Mesothelial cell of epicardium (in vitro differentiated cells): ENCODE measurements at regions not wholly inside any gene's neighbourhood (a gene's known extent, or its start where the extent isn't known, plus 50 kb on each side); places are given as distances from the start of the nearest gene placed in this dataset.
A peak's percentile ranks its signal among the peaks of the same experiment; 100 is the strongest.

Source experiments
- DNase-seq, 2 experiments: peaks; one replicate each; pipeline ENCODE4 v3.0.0; 2021; ENCODE audit warnings: low spot score in 2 of 2; ENCODE audit not compliant: unreplicated experiment in 2 of 2
- H3K27ac Mint-ChIP-seq: 2 replicates; pipeline ENCODE4 v1.8.0; 2021; ENCODE audit warnings: mixed read lengths
- H3K27me3 Mint-ChIP-seq: 2 replicates; pipeline ENCODE4 v1.8.0; 2021; ENCODE audit warnings: low read depth, mixed read lengths
- H3K36me3 Mint-ChIP-seq: 2 replicates; pipeline ENCODE4 v1.8.0; 2021; ENCODE audit warnings: mixed read lengths
- H3K4me1 Mint-ChIP-seq: 2 replicates; pipeline ENCODE4 v1.8.0; 2021; ENCODE audit warnings: mixed read lengths
- H3K4me3 Mint-ChIP-seq: 2 replicates; pipeline ENCODE4 v1.8.0; 2021; ENCODE audit warnings: mild to moderate bottlenecking, moderate library complexity, mixed read lengths
- H3K9me3 Mint-ChIP-seq: 2 replicates; pipeline ENCODE4 v1.8.0; 2021; ENCODE audit warnings: mixed read lengths
- CTCF ChIP-seq: fragments of 200-600 bp; sonication (generic); IDR thresholded peaks from one replicate; pipeline ENCODE4 v1.5.0; 2021; ENCODE audit warnings: antibody characterized with exemption; ENCODE audit not compliant: unreplicated experiment

- DNase-seq: no peak
- TF ChIP-seq CTCF: no peak
- no peak overlapping the region for H3K27ac Mint-ChIP-seq
- H3K4me1 Mint-ChIP-seq: peaks cover 29% of the 10 kb centered on the region
- H3K4me3 Mint-ChIP-seq: no peak overlapping the region
- no peaks in the 10 kb centered on the region for H3K36me3 Mint-ChIP-seq
- H3K9me3 Mint-ChIP-seq: peaks cover 3% of the 10 kb centered on the region
- no peaks in the 10 kb centered on the region for H3K27me3 Mint-ChIP-seq
Observed at GRCh38 chr12:68491204-68491960, 119.3 kb upstream of the RAP1B start.

GRCh38 chr12:68495336-68496070 is 115.2 kb upstream of the RAP1B start:
- Mint-ChIP-seq H3K4me1 (peaks cover 36% of the 10 kb centered on the region), H3K27ac (peak overlapping the region; percentile 64), H3K9me3 (peaks cover 1% of the 10 kb centered on the region), H3K4me3 (no peak overlapping the region), H3K36me3 (no peaks in the 10 kb centered on the region), H3K27me3 (no peaks in the 10 kb centered on the region)
- DNase-seq: no peak
- TF ChIP-seq CTCF: no peak

- no peak for DNase-seq
- Mint-ChIP-seq H3K9me3 (no peaks in the 10 kb centered on the region), H3K4me3 (no peak overlapping the region), H3K27ac (peak overlapping the region; percentile 80), H3K27me3 (no peaks in the 10 kb centered on the region), H3K36me3 (no peaks in the 10 kb centered on the region), H3K4me1 (peaks cover 34% of the 10 kb centered on the region)
- TF ChIP-seq CTCF: no peak
Observed at GRCh38 chr12:68497107-68497506, 113.6 kb upstream of the RAP1B start.

- Mint-ChIP-seq H3K36me3 (no peaks in the 10 kb centered on the region), H3K9me3 (no peaks in the 10 kb centered on the region), H3K4me1 (peaks cover 34% of the 10 kb centered on the region), H3K27me3 (no peaks in the 10 kb centered on the region), H3K4me3 (no peak overlapping the region), H3K27ac (peak overlapping the region; percentile 80)
- DNase-seq: no peak
- no peak for TF ChIP-seq CTCF
Observed at GRCh38 chr12:68497702-68498101, 113.0 kb upstream of the RAP1B start.

GRCh38 chr12:68498736-68499135 is 112.0 kb upstream of the RAP1B start:
- Mint-ChIP-seq H3K27ac (no peak overlapping the region), H3K36me3 (no peaks in the 10 kb centered on the region), H3K4me3 (no peak overlapping the region), H3K27me3 (no peaks in the 10 kb centered on the region), H3K9me3 (no peaks in the 10 kb centered on the region), H3K4me1 (peaks cover 34% of the 10 kb centered on the region)
- no peak for DNase-seq
- TF ChIP-seq CTCF: no peak
